ENCODE measurements at regions not wholly inside any gene's neighbourhood (a gene's known extent, or its start where the extent isn't known, plus 50 kb on each side); places are given as distances from the start of the nearest gene placed in this dataset.
"Not testable (repeated sequence)": the region's sequence is repeated elsewhere in the genome, so short reads cannot be mapped to it uniquely, and the experiment has no call there.

DNA sequence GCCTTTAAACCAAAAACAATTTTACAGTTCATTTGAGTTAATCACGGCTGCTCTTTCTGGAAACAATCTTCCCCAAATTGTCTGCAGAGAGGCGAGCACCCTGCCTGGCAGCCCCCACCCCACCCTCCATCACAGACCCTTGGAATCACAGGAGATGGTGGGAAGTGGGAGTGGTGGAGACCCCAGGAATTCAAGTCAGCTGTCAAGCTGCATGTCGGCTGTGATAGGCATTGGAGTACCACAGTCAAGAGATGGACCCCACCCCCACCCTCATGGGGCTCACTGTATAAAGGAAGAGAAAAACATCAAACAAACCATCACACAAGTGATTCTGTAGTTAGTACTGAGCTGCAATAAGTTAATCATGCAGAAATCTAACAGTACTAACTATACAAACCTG, 360.4 kb downstream of the MATN1 start:
- DNase-seq (ENCODE audit: low read depth): no peak

GRCh38 chr1:30362603-30362990, 360.8 kb downstream of the MATN1 start:
- H3K4me3 ChIP-seq (ENCODE audit: low read depth, low read length): no peak overlapping the region
- TF ChIP-seq CTCF (conservative IDR thresholded peaks at IDR 0.05; ENCODE audit: low read depth, low read length): no peak
- no peak for DNase-seq (ENCODE audit: low read depth)

More for the DNA sequence above, 360.4 kb downstream of the MATN1 start:
- no peak for TF ChIP-seq CTCF (conservative IDR thresholded peaks at IDR 0.05; ENCODE audit: low read depth, low read length)
- no peak overlapping the region for H3K4me3 ChIP-seq (ENCODE audit: low read depth, low read length)

- not testable (repeated sequence) for DNase-seq (ENCODE audit: low read depth); H3K4me3 ChIP-seq (ENCODE audit: low read depth, low read length)
These were observed 361.3 kb downstream of the MATN1 start for GRCh38 chr1:30361890-30362602.

DNA sequence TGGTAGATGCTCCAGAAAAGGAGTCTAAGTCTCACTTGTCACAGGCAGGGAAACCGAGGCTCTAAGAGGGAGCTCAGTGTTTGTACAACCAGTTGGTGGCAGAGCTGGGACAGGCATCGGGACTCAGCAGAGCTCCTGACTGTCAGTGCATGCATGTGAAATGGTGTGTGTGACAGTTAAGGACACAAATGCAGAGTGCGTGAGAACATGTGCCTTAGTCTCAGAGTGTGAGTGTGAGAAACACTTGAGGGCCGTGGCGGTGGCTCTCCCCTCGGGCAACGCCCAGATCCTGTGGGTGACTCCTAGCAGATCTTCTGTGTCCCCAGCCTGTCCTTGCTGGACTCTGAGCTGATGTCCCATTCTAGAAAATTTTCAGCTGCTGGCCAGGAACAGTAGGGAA, 362.6 kb downstream of the MATN1 start:
- DNase-seq (ENCODE audit: low read depth): no peak
- no peak overlapping the region for H3K4me3 ChIP-seq (ENCODE audit: low read depth, low read length)
- TF ChIP-seq CTCF (conservative IDR thresholded peaks at IDR 0.05; ENCODE audit: low read depth, low read length): no peak

GRCh38 chr1:30360281-30360680, 363.1 kb downstream of the MATN1 start:
- no peak overlapping the region for H3K4me3 ChIP-seq (ENCODE audit: low read depth, low read length)
- TF ChIP-seq CTCF (conservative IDR thresholded peaks at IDR 0.05; ENCODE audit: low read depth, low read length): no peak
- no peak for DNase-seq (ENCODE audit: low read depth)

DNA sequence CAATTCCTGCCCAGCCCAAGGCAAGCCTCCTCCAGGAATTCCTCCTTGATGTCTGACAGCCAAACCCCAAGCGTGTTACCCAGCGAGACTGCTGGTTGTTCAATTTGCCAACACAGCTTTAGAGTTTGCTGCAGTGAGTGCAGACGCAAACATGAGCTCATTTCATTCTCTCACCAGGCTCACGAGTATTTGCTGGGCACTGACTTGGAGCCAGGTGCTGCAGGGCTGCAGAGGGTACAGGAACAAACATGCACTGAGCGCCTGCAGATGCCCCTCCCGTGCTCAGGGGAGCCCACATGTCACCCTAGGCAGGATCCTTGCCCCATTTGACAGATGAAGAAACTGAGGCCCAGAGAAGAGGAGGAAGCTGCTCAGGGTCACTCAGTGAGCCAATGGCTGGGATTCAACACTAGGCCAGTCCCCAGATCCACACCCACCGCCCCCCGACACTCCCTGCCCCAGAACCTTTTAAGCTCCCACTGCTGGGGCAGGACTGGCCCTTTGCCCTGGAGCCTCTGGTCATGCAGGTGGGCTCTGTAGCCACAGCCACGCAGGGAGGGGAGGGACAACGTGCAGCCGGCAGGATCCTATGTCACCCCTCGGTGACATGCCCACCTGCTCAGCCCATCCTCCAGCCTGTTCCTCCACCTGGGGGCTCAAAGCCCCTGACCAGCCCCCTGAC, 363.7 kb downstream of the MATN1 start:
- no peak for TF ChIP-seq CTCF (conservative IDR thresholded peaks at IDR 0.05; ENCODE audit: low read depth, low read length)

GRCh38 chr1:30358500-30358899, 364.9 kb downstream of the MATN1 start:
- no peak for DNase-seq (ENCODE audit: low read depth)
- no peak for TF ChIP-seq CTCF (conservative IDR thresholded peaks at IDR 0.05; ENCODE audit: low read depth, low read length)
- no peak overlapping the region for H3K4me3 ChIP-seq (ENCODE audit: low read depth, low read length)

More for the DNA sequence above, 363.7 kb downstream of the MATN1 start:
- no peak for DNase-seq (ENCODE audit: low read depth)
- no peak overlapping the region for H3K4me3 ChIP-seq (ENCODE audit: low read depth, low read length)

All from epithelial cell of proximal tubule (primary cell).